Suprapubic skin (tissue), 4 donors: ENCODE measurements at regions not wholly inside any gene's neighbourhood (a gene's known extent, or its start where the extent isn't known, plus 50 kb on each side); places are given as distances from the start of the nearest gene placed in this dataset.
"Not testable (repeated sequence)": the region's sequence is repeated elsewhere in the genome, so short reads cannot be mapped to it uniquely, and the experiment has no call there.

ENCODE experiments used
- CTCF ChIP-seq, 2 donors: fragments of 200-600 bp in 1 of 2; fragments of 450-650 bp in 1 of 2; sonication (generic) in 1 of 2; IDR thresholded peaks; one replicate each; pipeline ENCODE4 v1.5.1; 2016 to 2019; ENCODE audit warnings: antibody characterized with exemption in 2 of 2, mild to moderate bottlenecking in 1 of 2, moderate library complexity in 1 of 2
- POLR2A ChIP-seq, 2 donors: fragments of 450-650 bp; IDR thresholded peaks; one replicate each; pipeline ENCODE4 v1.6.1; 2017; ENCODE audit warnings: antibody characterized with exemption in 2 of 2, mild to moderate bottlenecking in 2 of 2, moderate library complexity in 2 of 2
- POLR2AphosphoS5 ChIP-seq, 3 donors: sonication (generic); formaldehyde crosslinking; IDR thresholded peaks; one replicate each; pipeline ENCODE4 v1.6.1; 2017; ENCODE audit warnings: antibody characterized with exemption in 3 of 3

GRCh38 chr2:203641865-203642264, 64.6 kb upstream of the CD28 start:
- TF ChIP-seq POLR2A, CTCF, POLR2AphosphoS5 (IDR thresholded peaks at IDR 0.05): not testable (repeated sequence)
